RCC 7860 (cell line): ENCODE measurements at regions not wholly inside any gene's neighbourhood (a gene's known extent, or its start where the extent isn't known, plus 50 kb on each side); places are given as distances from the start of the nearest gene placed in this dataset.
"Not testable (repeated sequence)": the region's sequence is repeated elsewhere in the genome, so short reads cannot be mapped to it uniquely, and the experiment has no call there.

ENCODE experiments used
- DNase-seq: peaks from one replicate; pipeline ENCODE4 v3.0.0-alpha.2; 2015; ENCODE audit warnings: low spot score
- FAIRE-seq: peaks from 2 replicates; lab custom pipeline; 2012; peaks lifted over from hg19 to GRCh38; lab: Jason Lieb, UNC

DNA sequence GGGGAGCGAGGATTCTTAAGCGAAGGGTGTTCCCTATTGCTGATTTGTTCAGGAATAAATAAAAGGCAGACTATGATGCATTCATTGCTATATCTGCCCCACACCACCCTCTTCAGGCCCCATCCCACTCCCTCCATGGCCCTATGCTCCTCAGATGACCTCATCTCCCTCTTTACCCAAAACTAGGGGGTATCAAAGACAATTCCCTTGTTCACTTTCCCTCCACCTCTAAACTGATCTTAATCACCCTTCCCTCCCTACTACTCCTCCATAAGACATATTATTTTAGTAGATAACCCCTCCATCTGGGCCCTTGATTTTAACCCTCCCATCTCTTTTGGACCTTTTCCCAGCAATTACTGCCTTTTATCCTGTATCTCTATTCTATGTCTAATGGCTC lies 434.9 kb upstream of the RUNX1 start:
- FAIRE-seq: no peak
- no peak for DNase-seq

DNA sequence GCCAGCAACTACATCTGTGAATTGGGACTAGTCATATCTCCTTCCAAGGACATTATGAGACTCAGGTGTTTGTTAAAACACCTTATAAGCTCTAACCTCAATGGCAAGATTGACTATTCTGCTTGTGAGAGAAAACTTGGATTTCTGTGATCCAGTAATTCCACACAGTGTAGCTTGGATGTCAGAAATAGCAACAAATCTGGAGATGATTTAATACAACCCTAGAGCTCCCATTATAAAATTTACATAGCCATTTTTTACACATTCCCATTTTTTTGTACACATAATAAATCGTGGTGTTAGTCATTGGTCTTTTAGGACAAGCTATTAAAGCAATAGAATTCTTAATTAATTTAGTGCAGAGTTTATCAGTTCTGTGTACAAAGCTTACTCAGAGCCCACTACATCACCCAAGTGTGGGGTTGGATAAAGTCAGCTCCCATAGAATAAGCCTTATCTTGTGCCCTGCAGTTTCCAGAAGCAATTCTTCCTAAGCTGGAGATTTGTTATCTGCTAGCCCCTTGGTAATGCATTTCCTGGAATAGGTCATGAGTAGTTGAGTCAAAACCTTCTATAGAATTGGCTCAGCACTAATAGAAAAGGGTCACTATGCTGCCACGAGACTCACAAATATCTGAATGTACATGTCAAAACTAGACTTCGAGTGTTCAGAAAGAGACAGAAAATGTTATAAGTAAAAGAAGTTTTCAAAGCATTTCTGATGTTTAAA lies 434.0 kb upstream of the RUNX1 start:
- FAIRE-seq (no peak), DNase-seq (no peak)

DNA sequence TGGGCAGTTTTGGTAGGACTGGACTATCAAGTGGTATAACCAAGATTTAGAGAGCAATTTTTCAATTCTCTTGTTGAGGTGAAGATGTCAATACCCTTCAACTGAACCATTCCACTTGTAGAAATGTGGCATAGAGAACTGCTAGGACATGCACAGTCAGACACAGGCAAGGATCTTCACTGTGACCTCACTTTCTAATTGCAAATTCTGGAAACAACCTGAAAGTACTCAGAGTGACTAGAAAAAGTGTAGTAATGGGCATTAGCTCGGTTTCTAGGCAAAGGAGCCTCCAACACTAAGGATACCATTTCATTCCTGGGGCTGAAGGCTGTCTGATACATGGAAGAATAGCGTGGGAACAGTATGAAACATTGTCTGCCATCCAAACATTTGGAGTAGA lies 433.0 kb upstream of the RUNX1 start:
- DNase-seq: no peak
- no peak for FAIRE-seq

DNA sequence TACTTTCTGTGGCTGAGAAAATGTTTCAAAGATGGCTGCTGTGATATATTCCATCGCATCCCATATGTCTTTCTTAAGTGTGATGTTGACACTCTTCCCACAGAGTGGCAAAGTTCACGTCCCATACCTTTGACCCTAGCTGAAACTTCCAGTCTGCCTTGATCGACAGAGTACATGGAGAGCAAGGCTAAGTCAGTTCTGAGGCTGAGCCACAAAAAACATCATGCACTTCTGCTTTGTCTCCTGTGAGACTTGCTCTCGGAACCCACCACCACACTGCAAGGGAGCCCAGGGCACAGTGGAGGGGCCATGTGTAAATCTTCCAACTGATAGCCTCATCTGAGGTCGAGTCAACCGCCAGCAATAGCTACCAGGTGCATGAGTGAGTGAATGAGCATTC lies 431.9 kb upstream of the RUNX1 start:
- FAIRE-seq (no peak), DNase-seq (no peak)

DNA sequence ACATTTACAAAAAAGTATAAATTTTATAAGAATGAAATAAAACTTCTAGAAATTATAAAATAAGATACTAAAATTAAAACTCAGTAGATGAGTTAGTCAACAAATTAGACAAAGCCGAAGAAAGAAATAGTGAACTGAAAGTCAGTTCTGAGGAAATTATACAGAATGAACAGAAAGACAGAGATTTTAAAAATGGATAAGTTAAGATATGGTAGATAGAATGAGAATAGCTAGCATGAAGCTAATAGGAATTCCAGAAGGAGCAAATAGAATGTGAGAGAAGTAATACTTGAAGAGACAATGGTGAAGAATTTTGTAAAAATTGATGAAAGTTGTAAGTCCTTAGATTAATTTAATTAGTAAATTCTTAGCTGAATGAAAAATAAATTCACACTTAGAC lies 430.4 kb upstream of the RUNX1 start:
- DNase-seq: no peak
- no peak for FAIRE-seq

DNA sequence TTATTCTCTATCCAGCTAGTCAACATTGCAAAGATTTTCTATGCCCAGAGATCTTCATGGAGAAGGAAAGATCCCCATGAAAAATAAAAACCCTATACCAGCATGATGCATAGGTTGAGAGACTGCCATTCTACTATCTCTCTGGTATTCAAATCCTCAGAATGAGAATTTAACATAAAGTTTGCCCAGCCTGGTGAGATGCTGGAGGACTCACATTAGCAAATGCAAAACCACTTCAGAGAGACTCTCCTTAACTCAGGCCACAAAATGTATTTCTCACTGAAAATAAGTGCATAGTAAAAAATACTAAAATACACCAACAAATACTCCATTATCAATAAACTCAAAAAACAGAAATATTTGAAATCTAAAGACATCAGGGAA lies 430.0 kb upstream of the RUNX1 start:
- FAIRE-seq (no peak), DNase-seq (no peak)

DNA sequence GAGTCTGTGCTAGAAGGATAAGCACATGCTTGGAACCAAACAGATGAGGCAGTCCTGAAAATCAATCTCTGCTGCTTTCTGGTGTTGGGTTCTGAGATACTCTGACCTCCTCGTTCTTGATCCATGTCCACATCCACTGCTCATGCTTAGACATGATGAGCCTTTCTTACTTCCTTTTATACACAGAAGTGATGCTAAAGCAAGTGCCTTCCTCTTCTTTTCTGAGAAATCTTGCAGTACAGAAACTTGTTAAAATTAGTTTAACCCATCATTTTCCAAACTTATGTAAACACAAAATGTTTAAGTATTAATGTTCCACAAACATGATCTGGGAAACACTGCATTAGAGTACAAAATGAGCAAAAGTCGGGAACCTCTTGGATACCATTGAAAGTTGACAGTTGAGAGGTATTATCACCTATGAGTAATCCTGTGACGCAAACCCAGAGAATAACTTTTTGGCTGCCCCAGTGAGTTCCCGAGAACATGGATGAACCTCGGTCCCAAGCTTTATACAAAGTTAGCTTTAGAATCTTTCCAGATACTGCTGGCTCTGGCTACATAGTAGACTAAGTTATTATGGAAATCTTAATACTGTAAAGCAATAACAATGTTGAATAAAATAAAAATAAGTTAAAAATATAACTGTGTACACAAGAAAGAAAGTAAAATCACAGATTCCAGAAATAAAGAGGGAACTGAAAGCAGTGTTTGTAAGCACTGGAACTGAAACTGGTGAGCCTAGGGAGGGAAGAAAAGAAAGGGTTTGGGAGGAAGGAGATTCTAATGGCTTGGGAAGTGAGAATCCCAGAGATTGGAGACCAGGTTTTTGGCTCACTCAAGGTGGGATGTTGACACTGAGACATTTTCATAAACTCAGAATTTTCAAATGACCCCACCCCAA lies 429.3 kb upstream of the RUNX1 start:
- DNase-seq (no peak), FAIRE-seq (no peak)

DNA sequence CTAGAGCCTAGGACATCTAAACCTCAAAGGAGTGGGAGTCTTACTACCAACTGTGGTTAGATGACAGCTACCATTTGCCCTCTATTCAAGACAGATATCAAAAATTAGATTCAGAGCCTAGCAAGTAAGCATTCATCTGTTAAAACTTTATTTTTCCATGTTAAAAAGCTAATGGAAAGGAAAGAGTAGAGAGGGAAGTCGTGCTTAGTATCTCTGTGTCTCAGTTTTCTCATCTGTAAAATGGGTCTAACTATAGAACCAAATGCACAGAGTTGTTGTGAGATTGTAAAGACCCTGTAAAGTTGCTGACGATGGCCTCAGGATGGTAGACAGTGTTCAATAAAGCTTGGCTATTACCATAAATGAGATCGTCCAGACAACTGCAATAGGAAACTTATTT lies 428.5 kb upstream of the RUNX1 start:
- FAIRE-seq (no peak), DNase-seq (no peak)

DNA sequence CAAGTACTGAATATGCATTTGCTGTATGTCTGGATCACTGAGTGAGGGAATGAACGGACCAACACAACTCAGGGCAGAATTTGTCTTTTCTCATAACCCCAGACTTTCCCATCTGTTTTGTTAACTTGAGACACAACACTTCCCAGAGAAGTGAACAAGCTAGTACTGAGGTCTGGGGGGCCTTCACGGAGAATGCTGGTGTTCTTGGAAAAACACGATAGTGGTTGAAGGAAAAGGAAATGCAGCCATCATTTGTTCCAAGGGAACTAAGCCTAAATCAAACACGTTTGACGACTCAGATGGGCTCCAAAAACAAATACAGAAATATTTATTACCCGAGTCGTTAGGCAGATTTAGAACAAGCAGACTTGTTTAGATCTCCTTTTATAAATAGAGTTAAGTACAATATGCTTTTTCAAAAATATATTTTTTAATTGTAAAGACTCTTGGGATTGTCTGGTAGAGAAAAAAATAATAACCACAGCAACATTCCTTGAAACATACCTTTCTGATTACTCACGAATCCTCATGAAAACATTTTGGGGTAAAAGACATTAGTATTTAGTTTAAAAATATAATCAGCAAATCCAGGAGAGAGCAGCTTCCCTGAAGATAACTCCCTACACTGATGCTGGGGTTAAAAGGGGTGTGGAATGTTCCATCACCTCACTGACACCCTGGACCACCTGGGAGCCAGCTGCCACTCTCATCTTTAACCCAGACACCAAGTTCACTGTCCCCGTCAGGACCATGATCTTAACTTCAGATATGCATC lies 427.7 kb upstream of the RUNX1 start:
- FAIRE-seq: no peak
- no peak for DNase-seq

DNA sequence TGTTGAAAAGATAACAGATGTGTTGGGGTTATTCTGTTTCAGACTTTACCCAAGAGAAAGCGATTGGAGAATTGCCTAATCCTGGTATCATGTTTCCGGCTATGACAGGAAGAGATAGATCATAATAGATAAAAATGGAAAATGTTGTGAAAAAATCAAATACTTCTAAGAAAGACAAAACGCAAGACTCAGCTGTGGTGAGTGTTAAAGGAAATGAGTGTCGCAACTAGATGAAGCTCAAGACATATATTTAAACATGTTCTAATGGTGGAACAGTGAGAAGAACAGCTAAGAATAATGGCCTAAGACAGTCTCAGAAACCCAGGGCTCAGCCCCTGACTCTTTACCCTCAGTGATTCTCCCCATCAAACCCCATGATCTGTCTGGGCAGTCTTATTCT lies 426.7 kb upstream of the RUNX1 start:
- FAIRE-seq: no peak
- no peak for DNase-seq

DNA sequence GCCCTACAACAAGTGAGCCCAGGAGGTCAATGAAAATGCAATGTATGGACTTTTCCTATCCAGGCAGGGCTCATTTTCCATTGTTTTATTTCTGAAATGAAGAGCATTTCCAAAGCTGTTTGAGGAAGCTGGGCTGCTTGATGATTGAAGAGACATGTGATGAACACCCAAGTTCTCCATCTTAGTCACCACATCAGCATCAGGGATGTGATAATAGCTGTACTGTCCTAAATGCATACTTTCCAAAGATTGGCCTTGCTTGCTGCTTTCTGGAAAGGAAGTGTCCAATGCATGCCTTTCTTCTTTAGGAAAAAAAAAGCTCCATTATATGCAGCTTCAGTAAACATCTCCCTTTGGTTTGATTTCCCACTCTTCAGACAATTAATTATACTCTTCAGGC lies 425.9 kb upstream of the RUNX1 start:
- DNase-seq: no peak
- no peak for FAIRE-seq

DNA sequence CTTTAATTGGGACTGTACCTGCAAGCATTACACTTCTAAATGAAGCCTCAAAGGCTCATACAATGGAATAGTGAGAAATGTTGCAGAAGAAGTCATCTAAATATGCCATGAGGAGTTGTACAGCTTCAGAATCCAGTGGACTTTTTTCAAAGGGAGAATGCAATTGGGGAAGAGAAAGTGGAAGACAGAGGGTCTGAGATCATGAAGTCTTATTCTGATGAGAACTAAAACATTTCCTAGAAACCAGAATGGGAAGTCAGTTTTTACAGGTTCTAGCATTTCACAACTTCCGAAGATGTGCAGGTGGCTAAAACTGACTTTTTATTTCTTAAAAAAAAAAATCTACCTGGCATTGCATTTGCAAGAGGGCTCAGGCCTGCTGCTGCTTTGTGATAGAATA lies 424.4 kb upstream of the RUNX1 start:
- FAIRE-seq (no peak), DNase-seq (no peak)

DNA sequence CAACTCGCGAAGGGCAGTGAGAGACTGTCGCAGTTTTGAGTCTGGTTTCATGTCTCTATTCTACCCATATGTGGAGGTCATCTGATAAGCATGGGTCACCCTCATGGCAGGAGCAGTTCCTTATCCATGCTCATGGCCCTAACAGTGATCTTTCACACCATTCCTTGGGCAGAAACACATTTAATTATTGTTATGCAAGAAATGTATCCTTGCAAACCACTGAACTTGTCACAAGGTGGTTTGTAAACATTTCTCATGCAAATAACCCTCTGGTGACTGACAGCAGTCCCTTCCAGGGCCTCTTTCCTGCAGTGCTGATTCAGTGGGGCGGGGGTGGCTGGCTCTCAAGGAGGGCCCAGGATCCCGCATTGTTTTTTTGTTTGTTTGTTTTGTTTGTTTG lies 421.4 kb upstream of the RUNX1 start:
- DNase-seq (no peak), FAIRE-seq (no peak)

DNA sequence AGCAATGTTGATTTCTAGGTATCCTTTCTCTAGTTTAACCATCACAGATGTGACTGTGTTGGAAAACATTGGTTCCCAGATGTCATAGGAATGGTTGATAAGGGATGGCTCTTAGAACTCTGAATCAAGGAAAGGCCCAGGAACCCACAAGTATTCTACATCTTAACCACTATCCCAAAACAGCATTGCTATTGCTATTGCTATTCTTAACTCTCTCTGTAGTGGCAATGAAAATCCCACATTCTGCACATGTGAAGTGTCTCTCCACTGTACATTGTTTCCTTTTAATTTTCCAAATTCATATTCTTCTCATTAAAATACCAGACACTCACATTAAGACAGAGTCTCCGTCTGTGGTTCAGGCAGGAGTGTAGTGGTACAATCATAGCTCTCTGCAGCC lies 420.4 kb upstream of the RUNX1 start:
- no peak for FAIRE-seq

DNA sequence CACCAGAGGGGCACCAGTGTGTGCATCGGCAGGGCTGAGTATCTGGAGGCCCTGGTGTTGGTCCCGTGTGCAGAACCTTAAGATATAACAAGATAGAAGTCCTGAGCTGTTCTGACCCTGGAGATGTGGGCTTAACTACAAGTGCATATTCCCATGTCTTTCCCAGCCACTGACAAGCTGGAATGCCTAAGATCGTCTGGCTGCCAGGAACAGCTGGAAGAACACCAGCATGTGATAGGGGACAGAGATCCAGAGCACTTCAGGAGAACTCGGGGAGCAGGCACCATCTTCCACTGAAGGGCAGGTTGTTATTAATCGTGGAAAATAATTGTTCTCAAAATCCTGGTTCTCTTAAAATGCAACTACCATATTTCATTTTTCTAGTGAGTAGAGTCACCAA lies 419.9 kb upstream of the RUNX1 start:
- FAIRE-seq: no peak
- no peak for DNase-seq

More for the DNA sequence above, 420.4 kb upstream of the RUNX1 start:
- DNase-seq: no peak

DNA sequence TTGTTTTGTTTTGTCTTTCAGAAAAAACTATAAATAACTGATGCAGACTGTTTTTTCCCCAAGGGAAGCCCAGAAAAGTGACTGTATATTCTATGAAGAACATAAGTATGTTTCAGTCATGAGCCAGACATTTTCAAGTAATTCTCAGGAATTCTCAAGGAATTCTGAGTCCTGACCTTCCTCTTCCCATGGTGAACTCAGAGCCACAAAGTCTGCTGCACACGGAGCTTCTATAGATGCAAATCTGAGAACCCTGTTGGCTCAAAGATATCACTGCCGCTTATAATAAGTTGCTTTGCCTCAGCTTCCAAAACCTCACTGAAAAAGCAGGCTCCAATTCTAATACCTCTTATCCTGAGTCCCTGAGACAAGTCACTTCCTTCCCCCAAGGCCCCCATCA lies 418.5 kb upstream of the RUNX1 start:
- FAIRE-seq (no peak), DNase-seq (no peak)

DNA sequence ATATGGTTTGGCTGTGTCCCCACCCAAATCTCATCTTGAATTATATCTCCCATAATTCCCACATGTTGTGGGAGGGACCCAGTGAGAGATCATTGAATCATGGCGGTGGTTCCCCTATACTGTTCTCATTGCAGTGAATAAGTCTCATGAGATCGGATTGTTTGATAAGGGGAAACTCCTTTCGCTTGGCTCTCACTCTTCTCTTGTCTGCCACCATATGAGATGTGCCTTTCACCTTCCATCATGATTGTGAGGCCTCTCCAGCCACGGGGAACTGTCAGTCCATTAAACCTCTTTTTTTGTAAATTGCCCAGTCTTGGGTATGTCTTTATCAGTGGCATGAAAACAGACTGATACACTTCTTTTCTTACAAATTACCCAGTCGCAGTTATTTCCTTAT lies 417.6 kb upstream of the RUNX1 start:
- DNase-seq, FAIRE-seq: not testable (repeated sequence)

DNA sequence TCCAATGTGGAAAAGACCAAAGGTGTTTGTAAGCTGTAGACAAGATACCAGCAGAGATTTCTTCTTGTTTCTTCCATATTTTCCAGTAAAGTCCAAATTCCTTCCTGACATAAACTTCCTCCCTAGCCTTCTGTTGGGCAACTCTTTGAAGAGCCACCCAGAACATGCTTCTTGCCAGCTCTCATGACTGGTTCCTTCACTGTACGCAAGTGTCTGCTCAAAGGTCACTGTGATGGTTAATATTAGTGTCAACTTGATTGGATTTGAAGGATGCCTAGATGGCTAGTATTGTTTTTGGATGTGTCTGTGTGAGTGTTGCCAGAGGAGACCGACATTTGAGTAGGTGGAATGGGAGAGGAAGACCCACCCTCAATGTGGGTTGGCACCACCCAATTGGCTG lies 416.6 kb upstream of the RUNX1 start:
- no peak for FAIRE-seq
- DNase-seq: no peak

DNA sequence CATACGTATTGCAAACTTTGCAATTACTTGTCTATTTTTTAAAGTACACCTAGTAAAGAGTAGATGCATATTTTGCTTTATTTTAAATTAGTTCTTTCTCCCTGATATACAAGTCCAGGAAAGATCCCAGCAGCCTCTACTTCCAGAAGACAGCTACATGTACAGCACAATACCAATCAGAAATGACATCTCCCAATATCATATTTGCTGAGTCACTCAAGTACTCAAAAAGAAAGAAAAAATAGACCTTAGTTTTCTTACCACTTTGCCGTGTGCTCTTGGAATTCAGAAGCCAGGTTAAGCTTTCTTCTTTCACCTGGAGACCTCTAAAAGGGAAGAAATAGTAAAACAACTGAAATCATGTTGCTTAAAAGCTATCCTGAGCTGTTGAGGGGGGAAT lies 412.6 kb upstream of the RUNX1 start:
- FAIRE-seq: no peak

DNA sequence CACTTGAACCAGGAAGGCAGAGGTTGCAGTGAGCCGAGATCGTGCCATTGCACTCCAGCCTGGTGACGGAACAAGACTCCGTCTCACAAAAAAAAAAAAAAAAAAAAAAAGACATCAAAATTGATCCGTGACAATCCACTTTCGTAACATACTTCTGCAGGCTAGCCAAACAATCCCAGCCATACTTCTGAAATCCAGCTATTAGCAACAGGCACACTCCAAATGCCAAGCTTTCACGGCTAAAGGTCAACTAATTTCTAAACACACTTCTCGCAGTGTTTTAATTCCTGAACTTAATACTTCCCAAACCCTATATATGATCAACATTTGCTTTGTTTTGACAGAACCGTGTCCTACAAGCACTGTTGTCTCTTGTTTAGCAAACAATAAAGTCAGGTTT lies 411.3 kb upstream of the RUNX1 start:
- DNase-seq: no peak
- no peak for FAIRE-seq

More for the DNA sequence above, 412.6 kb upstream of the RUNX1 start:
- DNase-seq: no peak

DNA sequence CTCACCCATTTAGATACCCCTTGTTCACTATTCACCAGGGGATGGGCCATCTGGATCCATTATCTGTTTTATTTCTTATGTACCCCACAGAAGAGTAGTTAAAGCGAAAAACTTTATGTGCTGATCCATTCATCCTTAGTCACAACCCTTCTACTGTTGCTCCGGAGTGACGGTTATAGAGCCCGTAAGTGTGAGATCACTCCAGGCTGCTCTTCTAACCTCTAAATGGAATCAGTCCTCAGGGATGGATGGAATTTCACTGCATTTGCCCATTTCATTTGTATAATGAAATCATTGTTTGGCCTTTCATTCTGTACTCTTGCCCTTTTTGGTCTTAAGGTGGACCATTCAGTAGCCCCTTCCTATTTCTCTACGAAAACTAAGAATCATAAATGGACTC lies 409.3 kb upstream of the RUNX1 start:
- FAIRE-seq: no peak
- no peak for DNase-seq
